Mucosa of rectum (tissue), 2 donors: ENCODE measurements at regions not wholly inside any gene's neighbourhood (a gene's known extent, or its start where the extent isn't known, plus 50 kb on each side); places are given as distances from the start of the nearest gene placed in this dataset.

ENCODE experiments used
- H3K27ac ChIP-seq, 2 donors: one replicate each; pipeline ENCODE4 v1.7.0; 2013; ENCODE audit warnings: inconsistent platforms in 2 of 2, low read depth in 2 of 2, low read length in 2 of 2
- H3K27me3 ChIP-seq, 2 donors: one replicate each; pipeline ENCODE4 v1.7.0; 2013; ENCODE audit warnings: low read length in 2 of 2; ENCODE audit not compliant: control insufficient read depth in 2 of 2, insufficient read depth in 2 of 2
- H3K36me3 ChIP-seq, 2 donors: one replicate each; pipeline ENCODE4 v1.7.0; 2013; ENCODE audit warnings: low read length in 2 of 2; ENCODE audit not compliant: control insufficient read depth in 2 of 2, insufficient read depth in 2 of 2
- H3K4me1 ChIP-seq, 2 donors: one replicate each; pipeline ENCODE4 v1.7.0; 2013; ENCODE audit warnings: low read length in 2 of 2, mild to moderate bottlenecking in 1 of 2; ENCODE audit not compliant: control insufficient read depth in 2 of 2, insufficient read depth in 2 of 2
- H3K4me3 ChIP-seq, 2 donors: one replicate each; pipeline ENCODE4 v1.7.0; 2013; ENCODE audit warnings: low read length in 2 of 2
- H3K9ac ChIP-seq, 2 donors: one replicate each; pipeline ENCODE4 v1.7.0; 2013; ENCODE audit warnings: low read length in 2 of 2, low read depth in 1 of 2, mild to moderate bottlenecking in 1 of 2
- H3K9me3 ChIP-seq, 2 donors: one replicate each; pipeline ENCODE4 v1.7.0; 2013; ENCODE audit warnings: low read length in 2 of 2; ENCODE audit not compliant: control insufficient read depth in 2 of 2
- donor health status: healthy.
- donor health status: Normal muscosa, but diverticular disease.

GRCh38 chrX:51798701-51799100 is 55.5 kb downstream of the GSPT2 start:
- Histone ChIP-seq H3K9me3 (no peaks in the 10 kb centered on the region), H3K27ac (no peak overlapping the region), H3K9ac (no peak overlapping the region), H3K36me3 (no peaks in the 10 kb centered on the region), H3K27me3 (peaks cover 0 to 4% of the 10 kb centered on the region in 2 donors), H3K4me1 (no peaks in the 10 kb centered on the region), H3K4me3 (no peak overlapping the region)

- peak overlapping the region; percentile 78 to 90 for H3K4me3 ChIP-seq
- H3K27me3 ChIP-seq = peaks cover 0 to 4% of the 10 kb centered on the region in 2 donors
- peak overlapping the region; percentile 77 to 83 for H3K9ac ChIP-seq
- H3K4me1 ChIP-seq = no peaks in the 10 kb centered on the region
- no peaks in the 10 kb centered on the region for H3K36me3 ChIP-seq
- peak overlapping the region; percentile 84 to 87 for H3K27ac ChIP-seq
- H3K9me3 ChIP-seq = no peaks in the 10 kb centered on the region
These were observed 59.9 kb downstream of the GSPT2 start for GRCh38 chrX:51802917-51803688.

GRCh38 chrX:51803833-51804232 is 60.6 kb downstream of the GSPT2 start:
- peak overlapping the region; percentile 78 to 90 for H3K4me3 ChIP-seq
- H3K36me3 ChIP-seq = no peaks in the 10 kb centered on the region
- peaks cover 0 to 4% of the 10 kb centered on the region in 2 donors for H3K27me3 ChIP-seq
- peak overlapping the region in 1 of 2 donors; percentile 84 for H3K27ac ChIP-seq
- H3K9me3 ChIP-seq = no peaks in the 10 kb centered on the region
- no peak overlapping the region for H3K9ac ChIP-seq
- no peaks in the 10 kb centered on the region for H3K4me1 ChIP-seq

GRCh38 chrX:51804741-51805140 is 61.5 kb downstream of the GSPT2 start:
- no peak overlapping the region for H3K9ac ChIP-seq
- H3K27ac ChIP-seq = no peak overlapping the region
- no peaks in the 10 kb centered on the region for H3K36me3 ChIP-seq
- H3K4me3 ChIP-seq = no peak overlapping the region
- H3K9me3 ChIP-seq = no peaks in the 10 kb centered on the region
- peaks cover 0 to 4% of the 10 kb centered on the region in 2 donors for H3K27me3 ChIP-seq
- H3K4me1 ChIP-seq = no peaks in the 10 kb centered on the region

DNA sequence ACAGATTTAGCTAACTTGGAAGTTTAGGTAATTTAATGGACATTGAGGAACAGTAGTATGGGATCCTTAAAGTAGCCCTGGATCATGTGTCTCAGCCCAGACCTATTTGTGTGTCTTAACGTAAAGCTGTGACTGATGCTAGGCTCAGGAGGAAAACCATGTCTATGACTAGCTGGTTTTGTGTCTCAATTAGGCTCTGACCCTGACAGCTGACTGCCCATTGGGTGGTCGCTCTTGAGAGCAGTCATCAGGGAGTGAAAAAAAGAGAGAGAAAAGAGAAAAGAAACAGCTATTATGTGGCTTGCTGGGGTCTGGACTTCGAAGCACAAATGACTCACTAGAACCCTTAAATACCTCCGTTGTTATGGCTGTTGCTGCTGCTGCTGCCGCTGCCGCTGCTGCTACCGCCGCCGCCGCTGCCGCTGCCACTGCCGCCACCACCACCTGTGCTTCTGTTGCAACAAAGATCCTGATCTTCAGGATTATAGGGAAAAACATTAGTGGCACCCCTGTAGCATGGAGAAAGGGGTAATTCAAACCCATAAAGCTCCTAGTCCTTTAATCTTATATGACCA is 70.7 kb downstream of the GSPT2 start:
- no peak overlapping the region for H3K9ac ChIP-seq
- H3K36me3 ChIP-seq = no peaks in the 10 kb centered on the region
- no peak overlapping the region for H3K4me3 ChIP-seq
- H3K27me3 ChIP-seq = no peaks in the 10 kb centered on the region
- no peaks in the 10 kb centered on the region for H3K4me1 ChIP-seq
- H3K27ac ChIP-seq = no peak overlapping the region
- H3K9me3 ChIP-seq = no peaks in the 10 kb centered on the region

- H3K4me3 ChIP-seq = no peak overlapping the region
- H3K27ac ChIP-seq = no peak overlapping the region
- H3K9me3 ChIP-seq = no peaks in the 10 kb centered on the region
- peaks cover 0 to 3% of the 10 kb centered on the region in 2 donors for H3K4me1 ChIP-seq
- peaks cover 0 to 2% of the 10 kb centered on the region in 2 donors for H3K27me3 ChIP-seq
- no peaks in the 10 kb centered on the region for H3K36me3 ChIP-seq
- no peak overlapping the region for H3K9ac ChIP-seq
These were observed 69.4 kb upstream of the MAGED1 start for GRCh38 chrX:51824061-51824460.

GRCh38 chrX:51825436-51825835 is 68.0 kb upstream of the MAGED1 start:
- peaks cover 0 to 2% of the 10 kb centered on the region in 2 donors for H3K27me3 ChIP-seq
- H3K36me3 ChIP-seq = no peaks in the 10 kb centered on the region
- no peak overlapping the region for H3K9ac ChIP-seq
- H3K27ac ChIP-seq = no peak overlapping the region
- H3K4me1 ChIP-seq = peaks cover 0 to 3% of the 10 kb centered on the region in 2 donors
- no peaks in the 10 kb centered on the region for H3K9me3 ChIP-seq
- H3K4me3 ChIP-seq = no peak overlapping the region

DNA sequence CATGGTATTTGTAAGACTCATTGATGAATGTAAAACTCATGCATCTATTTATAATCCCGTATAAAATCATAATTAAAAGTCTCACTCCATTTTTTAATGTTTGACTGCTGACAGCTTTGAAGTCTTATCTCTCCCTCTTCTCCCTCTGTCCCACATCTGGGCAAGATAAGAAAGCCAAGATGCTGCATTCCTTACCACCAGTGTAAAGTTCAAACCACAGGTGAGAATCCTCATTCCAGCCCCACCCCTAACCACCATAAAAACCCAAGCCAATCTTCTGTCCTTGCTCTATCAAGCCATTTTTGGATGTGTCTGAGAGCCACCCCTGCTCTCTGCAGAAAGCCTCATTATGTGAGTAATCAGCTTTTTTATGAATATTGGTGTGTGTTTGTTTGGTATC is 59.3 kb upstream of the MAGED1 start:
- Histone ChIP-seq H3K36me3 (no peaks in the 10 kb centered on the region), H3K27me3 (no peaks in the 10 kb centered on the region), H3K9ac (no peak overlapping the region), H3K9me3 (no peaks in the 10 kb centered on the region), H3K4me3 (no peak overlapping the region), H3K4me1 (peaks cover 0 to 3% of the 10 kb centered on the region in 2 donors), H3K27ac (no peak overlapping the region)

DNA sequence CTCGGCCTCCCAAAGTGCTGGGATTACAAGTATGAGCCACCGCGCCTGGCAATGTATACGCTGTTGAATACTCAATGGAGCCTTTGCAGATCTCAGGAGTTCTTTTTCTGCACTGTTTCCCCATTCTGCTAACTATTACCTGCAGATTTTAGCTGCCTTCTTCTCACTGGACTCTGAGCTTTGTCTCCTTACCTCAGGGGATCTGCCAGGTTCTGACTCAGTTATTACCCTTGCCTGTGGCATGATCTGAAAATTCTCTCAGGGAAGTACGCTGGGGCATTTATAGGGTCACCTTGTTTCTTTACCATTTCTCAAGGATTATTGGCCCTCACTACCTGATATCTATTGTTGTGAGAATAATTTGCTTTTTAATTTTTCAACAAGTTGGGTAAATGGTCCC is 56.6 kb upstream of the MAGED1 start:
- Histone ChIP-seq H3K4me1 (peaks cover 0 to 3% of the 10 kb centered on the region in 2 donors), H3K9ac (no peak overlapping the region), H3K9me3 (no peaks in the 10 kb centered on the region), H3K4me3 (no peak overlapping the region), H3K27ac (no peak overlapping the region), H3K27me3 (no peaks in the 10 kb centered on the region), H3K36me3 (no peaks in the 10 kb centered on the region)

GRCh38 chrX:51837451-51837850 is 56.0 kb upstream of the MAGED1 start:
- H3K27me3 ChIP-seq = no peaks in the 10 kb centered on the region
- H3K27ac ChIP-seq = no peak overlapping the region
- H3K4me1 ChIP-seq = peaks cover 0 to 3% of the 10 kb centered on the region in 2 donors
- H3K9me3 ChIP-seq = no peaks in the 10 kb centered on the region
- H3K36me3 ChIP-seq = no peaks in the 10 kb centered on the region
- no peak overlapping the region for H3K9ac ChIP-seq
- H3K4me3 ChIP-seq = no peak overlapping the region
